DMS53 treated with DMSO at 0.1 percent for 48 hours (cell line): ENCODE measurements at regions not wholly inside any gene's neighbourhood (a gene's known extent, or its start where the extent isn't known, plus 50 kb on each side); places are given as distances from the start of the nearest gene placed in this dataset.

ENCODE experiments used
- DNase-seq: peaks from one replicate; lab custom pipeline; 2025; ENCODE audit not compliant: unreplicated experiment; lab: John Stamatoyannopoulos, UW

- DNase-seq: no peak
Measured at GRCh38 chr3:3745693-3746092, 53.5 kb upstream of the LRRN1 start.

GRCh38 chr3:3744826-3745225 is 54.4 kb upstream of the LRRN1 start:
- no peak for DNase-seq

DNA sequence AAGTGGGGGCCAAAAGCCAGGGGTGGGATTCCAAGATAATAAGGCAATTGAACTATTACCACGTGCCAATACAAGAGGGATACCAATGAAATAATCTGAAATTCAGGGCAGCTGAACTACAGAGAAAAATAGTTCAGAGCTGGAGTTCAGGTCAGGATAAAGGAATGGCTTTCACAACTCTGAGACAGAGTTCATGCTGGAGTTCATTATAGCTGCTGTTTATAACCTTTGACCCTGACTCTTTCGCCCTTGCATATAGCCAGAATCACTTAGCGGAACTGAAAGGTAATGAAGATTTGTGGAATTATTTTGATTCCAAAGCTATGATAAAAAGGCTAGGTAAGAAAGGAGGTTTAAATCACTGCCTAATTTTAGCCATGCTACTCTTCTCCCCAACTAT is 55.5 kb upstream of the LRRN1 start:
- DNase-seq: no peak

DNA sequence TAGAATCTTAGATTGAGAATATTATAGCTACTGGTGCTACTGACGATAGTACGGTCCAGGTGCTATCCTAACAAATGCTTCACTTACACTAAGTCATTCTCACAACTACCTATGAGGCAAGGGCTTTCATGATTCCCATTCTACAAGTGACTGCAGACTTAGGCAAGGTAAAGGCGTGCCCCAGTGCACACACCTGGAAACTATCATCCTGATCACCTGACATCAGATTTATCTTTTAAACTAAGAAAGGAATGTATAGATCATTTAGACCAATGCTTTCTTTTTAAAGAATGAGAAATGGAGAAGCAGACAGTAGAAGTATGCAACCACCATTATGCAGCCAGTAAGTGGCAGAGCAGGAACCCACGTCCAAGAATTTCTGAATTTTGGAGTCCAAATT is 59.2 kb upstream of the LRRN1 start:
- DNase-seq: no peak

DNA sequence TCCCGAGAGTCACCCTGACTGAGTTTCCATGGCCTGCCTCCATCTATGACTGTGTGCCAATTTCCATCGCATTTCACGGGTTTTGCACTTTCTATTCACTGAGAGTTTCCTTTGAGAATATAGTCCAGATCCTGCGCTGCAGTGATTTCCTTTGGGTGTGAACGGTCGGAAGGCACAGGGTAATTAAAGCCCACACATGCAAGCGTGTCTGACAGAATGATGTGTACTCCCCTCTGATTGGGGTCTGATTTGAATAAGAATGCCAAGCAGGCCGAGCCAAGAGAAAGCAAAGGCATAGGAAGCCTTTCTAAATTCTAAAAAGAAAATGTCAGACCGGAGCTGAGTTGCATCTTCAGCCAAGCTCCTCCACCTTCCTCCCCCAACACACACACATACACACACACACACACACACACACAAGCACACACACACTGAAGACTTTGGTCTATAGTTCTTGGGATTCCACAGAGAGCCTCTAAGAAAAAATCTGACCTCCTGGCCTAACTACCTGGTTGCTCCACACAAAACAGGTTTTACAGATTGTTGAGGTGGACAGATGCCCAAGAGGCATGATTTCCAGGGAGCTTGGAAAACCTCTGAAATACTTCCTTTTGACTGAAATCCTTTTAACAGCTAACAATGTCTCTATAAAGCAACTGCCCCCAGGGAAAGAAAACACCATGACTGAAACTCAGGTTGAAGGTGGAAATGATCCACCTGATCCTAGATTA is 59.7 kb upstream of the LRRN1 start:
- no peak for DNase-seq

DNA sequence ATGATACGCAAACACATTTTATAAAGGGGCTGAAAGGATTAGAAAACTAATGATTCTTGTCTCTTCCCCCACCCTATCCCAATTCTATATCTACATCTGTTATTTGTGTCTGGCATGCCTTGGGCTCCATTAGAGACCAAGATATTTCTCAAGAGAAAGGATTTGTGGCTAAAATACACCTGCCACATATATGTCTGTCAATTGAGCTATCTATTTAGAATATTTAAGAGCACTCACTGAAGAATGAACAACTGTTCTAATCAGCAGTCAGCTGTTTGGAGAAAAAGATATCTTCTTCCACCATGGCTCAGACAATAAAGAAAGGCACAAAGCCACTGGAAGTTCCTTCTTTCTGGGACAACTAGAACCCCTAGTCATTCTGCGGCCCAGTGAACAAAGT is 61.7 kb upstream of the LRRN1 start:
- no peak for DNase-seq

DNA sequence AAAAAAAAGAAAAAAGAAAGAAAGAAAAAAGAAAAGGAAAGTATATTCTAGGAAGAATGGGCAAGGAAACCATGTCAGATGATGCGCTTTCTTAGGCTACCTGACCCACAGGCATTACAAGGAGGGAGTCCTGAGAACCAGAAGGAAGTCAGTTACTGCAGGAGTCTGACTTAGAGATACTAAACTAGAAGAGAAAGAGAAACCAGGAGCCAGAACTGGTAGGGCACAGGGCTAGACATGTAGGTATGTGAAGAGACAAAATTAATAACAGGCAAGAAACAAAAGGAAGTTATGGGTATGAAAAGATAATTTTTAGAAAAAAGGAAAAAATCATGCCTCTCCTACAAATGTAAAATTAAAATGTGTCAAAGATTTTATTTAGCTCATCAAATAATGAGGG is 63.3 kb upstream of the LRRN1 start:
- no peak for DNase-seq

DNA sequence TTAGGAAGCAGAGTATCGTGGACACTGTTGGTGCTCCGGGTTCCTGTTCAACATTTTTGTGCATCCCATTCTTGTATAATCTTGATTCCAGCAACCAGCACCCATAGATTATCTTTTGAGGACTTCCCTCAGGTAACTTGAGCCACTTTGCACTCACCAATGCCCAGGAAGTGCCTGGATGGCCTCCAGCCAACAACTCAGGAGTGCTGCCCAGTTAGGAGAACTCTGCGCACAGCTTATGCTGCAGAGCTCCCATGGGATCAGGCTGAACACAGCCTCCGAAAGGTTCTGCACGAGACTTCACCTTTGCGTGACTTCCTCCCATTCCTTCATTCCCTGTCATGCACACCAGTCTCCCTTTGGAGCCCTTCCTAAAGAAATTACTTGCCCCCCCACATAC is 64.3 kb upstream of the LRRN1 start:
- DNase-seq: no peak

DNA sequence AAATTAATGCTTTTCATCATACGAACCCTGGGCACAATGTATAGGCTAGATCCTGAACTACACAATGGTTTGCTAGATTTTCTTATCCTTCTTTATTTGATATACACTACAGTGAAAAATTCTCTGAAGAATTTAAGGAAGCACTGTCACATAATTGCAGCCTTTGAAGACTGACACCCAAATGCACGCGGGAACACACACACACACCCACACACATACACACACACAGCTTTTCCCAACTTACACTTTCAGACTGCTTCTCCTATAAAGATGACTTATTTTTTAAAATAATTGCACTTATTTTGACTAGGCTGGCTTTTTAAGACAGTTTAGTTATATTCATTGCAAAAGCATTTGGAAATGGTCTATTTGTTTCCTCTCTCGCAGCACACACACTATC is 70.0 kb upstream of the LRRN1 start:
- DNase-seq: no peak

DNA sequence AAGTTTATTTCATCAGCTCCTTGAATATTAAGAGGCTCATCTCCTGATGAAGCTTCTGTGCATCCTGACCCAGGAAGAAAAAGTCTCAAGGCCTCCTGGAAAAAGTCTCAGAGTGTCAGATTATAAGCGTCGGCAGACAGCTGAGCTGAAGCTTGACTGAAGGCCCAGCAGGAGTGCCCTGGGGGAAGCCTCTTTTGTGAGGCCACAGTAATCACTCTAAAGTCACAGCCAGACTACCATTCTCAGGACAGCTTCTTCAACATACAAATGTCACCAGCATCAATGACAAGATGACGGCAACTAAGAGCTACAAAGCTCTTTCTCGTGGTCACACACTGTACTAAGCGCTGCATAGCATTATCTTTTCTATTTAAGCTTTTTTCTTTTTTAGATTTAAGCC is 72.7 kb upstream of the LRRN1 start:
- no peak for DNase-seq

- no peak for DNase-seq
Measured at GRCh38 chr3:3714572-3714971, 84.7 kb upstream of the LRRN1 start.

- no peak for DNase-seq
Measured at GRCh38 chr3:3712971-3713370, 86.3 kb upstream of the LRRN1 start.

DNA sequence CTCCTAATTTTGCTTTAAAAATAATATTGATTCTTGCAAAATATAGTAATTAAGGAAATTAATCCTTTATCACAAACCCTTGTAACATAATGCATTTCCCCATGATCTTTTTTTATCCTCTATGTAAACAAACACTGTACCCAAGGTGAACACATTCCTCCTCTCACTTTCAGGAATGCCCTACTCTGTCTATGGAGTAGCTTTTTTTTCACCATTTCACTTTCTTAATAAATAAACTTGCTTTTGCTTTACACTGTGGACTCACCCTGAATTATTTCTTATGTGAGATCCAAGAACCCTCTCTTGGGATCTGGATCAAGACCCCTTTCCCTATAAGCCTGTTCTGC is 90.5 kb upstream of the LRRN1 start:
- no peak for DNase-seq

DNA sequence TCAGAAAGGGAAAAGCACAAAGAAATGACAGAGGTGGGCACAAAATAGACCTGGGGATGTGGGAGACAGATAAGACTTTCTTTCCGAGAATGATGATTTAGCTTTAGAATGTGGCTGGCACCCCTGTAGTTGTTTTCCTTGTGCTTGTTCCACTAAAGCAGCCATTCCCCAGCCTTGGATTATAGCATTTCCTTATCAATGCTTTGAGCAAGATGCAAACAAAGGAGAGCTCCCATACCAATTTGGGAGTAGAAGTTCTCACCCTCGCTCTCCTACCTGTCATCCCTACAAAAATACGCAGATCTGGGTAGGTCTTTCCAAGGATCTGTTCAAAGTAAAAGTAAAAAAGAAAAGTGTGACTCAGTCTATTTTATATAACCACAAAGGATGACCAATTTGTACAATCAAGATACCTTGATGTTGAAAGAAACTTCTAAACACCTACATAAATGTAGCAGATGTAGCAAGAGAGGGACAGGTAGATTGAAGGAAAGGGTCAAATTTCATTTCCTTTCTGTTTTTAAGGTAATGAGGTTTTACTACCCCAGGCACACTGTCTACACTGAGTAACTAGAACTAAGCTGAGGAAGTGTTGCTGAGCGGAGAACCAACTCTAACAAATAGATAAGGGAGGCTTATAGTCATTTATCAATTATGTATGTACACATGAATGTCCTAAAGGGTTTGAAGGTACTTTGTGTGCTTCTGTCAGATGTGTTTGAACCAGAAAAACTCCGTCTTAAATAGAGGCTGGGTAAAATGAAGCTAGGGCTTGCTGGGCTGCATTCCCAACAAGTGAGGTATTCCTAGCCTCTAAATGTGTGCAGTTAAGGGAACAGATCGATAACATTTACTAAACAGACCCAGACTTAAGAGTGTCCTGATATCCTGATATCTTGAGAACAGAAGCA is 91.1 kb upstream of the LRRN1 start:
- no peak for DNase-seq

- DNase-seq: no peak
Measured at GRCh38 chr3:3705090-3705775, 94.0 kb upstream of the LRRN1 start.

DNA sequence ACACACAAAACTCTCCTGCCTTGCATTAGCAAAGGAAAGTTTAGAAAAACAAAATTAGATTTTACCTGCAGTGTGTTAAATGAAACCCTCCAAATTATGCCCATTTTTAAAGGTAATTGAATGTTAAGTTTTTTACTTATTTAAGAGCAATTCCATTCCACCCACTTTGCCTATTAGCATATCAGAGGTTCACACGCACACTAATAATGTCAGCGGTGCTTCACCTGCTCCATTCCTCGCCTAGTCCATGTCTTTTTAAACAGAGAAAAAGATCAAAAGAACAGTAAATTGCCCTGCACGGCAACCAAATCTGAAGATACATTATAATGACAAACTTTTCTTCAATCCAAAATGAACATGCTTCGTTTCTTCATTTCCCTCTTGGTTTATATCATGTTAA is 97.3 kb upstream of the LRRN1 start:
- no peak for DNase-seq

GRCh38 chr3:3699816-3700633 is 99.2 kb upstream of the LRRN1 start:
- peak; percentile 42 for DNase-seq

DNA sequence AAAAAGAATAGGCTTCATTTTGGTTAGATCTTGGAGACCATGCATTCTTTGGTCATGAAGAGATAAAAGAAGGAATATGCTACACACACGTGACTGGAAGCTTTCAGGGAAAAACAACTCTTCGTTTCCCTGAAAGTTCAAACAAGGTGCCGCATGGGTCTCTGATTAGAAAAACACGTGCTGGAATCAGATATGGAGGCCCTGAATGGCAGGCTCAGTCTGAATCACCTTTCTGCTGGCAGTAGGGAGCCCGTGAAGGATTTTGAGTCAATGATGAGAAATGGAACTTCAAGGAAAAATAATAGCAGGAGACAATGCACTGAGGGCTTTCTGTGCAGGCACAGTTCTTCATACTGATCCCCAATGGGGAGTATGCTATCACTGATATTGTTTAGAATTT is 99.8 kb upstream of the LRRN1 start:
- no peak for DNase-seq

DNA sequence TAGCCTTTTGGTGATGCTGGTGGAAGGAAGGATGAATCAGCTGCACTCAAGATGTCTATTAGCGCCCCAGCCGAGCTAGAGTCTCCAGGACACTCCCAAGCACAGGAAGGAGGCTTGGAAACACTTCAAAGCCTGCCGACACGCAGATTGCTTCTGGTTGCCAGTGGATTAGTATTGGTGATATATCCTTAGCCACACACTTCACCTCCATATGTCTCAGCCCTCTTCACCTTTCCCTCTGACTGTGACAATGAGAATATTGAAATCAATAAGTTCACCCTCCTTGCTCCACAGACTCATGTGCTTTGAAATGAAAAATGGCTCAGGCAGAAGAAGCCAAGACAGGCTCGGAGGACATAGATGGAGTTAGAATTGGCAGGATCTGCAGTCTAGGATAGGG is 102.9 kb upstream of the LRRN1 start:
- no peak for DNase-seq

DNA sequence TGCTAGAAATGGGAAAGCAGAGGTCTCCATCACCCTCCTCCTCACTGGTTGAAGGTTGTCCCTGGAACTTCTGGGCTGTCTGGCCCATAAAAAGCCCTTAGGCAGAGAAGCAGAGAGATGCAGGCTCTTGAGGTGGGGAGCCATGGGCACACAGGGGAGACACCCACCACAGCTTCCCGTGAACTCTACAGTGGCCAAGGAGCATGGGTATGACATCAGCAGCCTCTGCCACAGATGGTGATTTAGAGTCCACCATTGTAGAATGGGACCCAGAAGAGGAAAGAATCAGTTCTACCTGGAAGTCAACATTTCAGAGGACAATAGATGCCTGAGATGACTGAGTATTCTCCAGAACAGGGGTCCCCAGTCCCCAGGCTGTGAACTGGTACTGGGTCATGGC is 105.6 kb upstream of the LRRN1 start:
- DNase-seq: no peak
